ENCODE measurements at regions not wholly inside any gene's neighbourhood (a gene's known extent, or its start where the extent isn't known, plus 50 kb on each side); places are given as distances from the start of the nearest gene placed in this dataset.

DNA sequence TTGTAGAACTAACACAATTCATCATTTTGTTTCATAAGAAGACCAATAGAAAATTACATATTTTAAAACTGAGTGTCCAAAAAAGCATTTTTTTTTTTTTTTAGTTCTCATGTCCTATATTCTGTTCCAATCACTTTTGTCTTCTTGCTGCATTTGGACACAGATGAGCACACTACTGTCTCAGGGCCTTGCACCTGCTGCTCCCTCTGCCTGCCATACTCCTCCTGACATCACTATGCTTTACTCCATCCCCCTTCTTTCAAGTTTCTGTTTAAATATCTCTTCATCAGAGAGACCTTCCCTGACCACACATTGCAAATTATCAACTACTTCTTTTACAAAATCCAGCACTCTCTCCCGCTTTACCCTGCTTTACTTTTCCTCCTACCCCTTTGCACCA lies 230.7 kb upstream of the GK2 start:
- TF ChIP-seq, protein P1, sequence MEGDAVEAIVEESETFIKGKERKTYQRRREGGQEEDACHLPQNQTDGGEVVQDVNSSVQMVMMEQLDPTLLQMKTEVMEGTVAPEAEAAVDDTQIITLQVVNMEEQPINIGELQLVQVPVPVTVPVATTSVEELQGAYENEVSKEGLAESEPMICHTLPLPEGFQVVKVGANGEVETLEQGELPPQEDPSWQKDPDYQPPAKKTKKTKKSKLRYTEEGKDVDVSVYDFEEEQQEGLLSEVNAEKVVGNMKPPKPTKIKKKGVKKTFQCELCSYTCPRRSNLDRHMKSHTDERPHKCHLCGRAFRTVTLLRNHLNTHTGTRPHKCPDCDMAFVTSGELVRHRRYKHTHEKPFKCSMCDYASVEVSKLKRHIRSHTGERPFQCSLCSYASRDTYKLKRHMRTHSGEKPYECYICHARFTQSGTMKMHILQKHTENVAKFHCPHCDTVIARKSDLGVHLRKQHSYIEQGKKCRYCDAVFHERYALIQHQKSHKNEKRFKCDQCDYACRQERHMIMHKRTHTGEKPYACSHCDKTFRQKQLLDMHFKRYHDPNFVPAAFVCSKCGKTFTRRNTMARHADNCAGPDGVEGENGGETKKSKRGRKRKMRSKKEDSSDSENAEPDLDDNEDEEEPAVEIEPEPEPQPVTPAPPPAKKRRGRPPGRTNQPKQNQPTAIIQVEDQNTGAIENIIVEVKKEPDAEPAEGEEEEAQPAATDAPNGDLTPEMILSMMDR (IDR thresholded peaks at IDR 0.05; ENCODE audit: borderline replicate concordance, control extremely low read depth, extremely low read depth, insufficient read depth, missing control alignments) = no peak
- in situ Hi-C loops (cut with MboI; ENCODE audit: low sequenced_read_pairs, unreplicated experiment) = no loop called here
- no peak for DNase-seq (ENCODE audit: low spot score)

DNA sequence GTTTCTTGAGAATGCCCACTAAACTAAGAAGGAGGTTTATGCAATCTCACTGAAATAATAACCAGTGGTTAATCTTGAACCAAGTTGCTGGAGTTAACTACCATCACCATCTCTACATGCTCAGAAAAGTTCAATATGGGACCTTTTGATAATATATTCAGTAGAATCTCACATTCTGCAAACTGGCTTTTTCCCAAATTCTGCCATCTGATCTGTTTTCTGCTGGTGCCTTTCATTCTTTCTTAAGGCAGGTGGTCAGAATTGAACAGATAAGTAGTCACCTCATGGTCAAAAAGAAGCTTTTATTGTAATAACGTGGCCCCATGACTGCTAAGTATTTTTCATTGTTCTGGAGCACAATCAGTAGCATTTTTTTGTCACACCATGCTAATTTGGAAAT lies 229.0 kb upstream of the GK2 start:
- in situ Hi-C loops (cut with MboI; ENCODE audit: low sequenced_read_pairs, unreplicated experiment) = no loop called here
- no peak for DNase-seq (ENCODE audit: low spot score)
- TF ChIP-seq, protein P1 (IDR thresholded peaks at IDR 0.05; ENCODE audit: borderline replicate concordance, control extremely low read depth, extremely low read depth, insufficient read depth, missing control alignments) = no peak

DNA sequence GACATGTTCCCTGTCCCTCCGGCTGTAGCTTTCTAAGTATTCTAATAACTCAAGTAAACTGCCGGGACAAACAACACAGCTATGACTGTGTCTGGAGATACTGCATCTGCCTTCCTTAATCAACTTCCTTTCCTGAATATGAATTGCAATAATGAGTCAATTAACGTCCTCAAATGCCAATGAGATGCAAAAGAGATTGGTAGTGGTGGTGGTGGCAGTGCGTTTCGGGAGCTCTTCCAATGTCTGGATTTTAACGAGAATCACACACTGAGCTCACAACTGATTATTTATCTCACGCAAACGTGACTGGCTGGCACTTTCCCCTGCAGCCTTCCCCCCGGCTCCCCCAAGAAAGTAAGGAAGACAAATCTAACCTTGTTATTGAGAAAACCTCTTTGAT lies 226.1 kb upstream of the GK2 start:
- TF ChIP-seq, protein P1 (IDR thresholded peaks at IDR 0.05; ENCODE audit: borderline replicate concordance, control extremely low read depth, extremely low read depth, insufficient read depth, missing control alignments) = no peak
- DNase-seq (ENCODE audit: low spot score) = no peak
- in situ Hi-C loops (cut with MboI; ENCODE audit: low sequenced_read_pairs, unreplicated experiment) = no loop called here

DNA sequence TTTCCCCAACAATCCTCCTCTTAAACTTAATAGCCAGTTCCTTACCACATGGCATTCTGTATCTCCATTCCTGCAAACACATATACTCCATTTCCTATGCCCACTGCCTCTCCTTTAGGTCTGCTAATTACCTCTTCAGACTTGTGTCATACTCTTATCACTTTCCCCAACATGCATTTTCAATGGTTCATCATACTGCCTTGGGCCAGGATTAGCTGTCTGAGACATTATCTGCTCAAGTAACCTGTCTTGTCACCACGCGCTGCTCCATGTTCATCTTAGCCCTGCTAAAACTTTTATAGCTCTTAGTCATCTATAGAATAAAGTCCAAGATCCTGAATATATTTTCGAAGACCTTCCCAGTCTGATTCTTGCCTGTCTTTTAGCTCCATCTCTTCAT lies 224.1 kb upstream of the GK2 start:
- DNase-seq (ENCODE audit: low spot score) = no peak
- in situ Hi-C loops (cut with MboI; ENCODE audit: low sequenced_read_pairs, unreplicated experiment) = no loop called here
- TF ChIP-seq, protein P1 (IDR thresholded peaks at IDR 0.05; ENCODE audit: borderline replicate concordance, control extremely low read depth, extremely low read depth, insufficient read depth, missing control alignments) = no peak

DNA sequence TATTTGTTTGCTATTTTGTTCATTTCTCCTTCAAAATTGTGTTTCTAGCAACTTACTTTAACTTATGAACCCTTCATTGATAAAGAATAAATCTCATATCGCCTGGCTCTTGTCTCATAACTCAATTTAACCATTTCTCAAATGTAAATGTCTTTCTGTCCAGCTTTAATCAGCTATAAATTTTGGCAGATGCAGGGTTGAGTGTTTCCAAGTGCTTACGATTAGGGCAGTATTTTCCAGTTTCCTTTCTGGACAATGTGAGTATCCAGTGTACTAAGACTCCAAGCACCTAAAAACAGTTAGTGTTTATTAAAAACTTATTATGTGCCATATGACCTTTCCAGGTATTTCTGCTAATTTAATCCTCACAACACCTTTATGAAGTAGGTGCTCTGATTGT lies 218.6 kb upstream of the GK2 start:
- no peak for DNase-seq (ENCODE audit: low spot score)
- in situ Hi-C loops (cut with MboI; ENCODE audit: low sequenced_read_pairs, unreplicated experiment) = no loop called here
- TF ChIP-seq, protein P1 (IDR thresholded peaks at IDR 0.05; ENCODE audit: borderline replicate concordance, control extremely low read depth, extremely low read depth, insufficient read depth, missing control alignments) = no peak

DNA sequence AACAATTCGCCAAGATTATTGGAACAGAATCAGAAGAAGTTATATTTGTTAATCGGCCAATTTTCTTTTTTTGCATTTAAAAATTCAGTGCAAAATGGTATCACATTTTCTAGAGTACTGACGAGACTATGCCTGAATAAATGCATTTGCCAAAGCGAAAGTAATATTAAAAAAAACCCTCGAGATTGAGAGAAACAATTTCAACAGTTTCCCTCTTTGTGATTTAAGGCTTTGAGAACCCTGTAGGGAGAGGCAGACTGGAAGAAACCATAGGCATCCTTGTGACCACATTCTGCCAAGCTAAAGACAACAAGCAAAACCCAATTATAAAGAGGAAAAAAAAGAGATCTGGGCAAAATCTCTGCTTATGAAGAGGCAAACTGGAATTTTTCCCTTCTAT lies 218.1 kb upstream of the GK2 start:
- in situ Hi-C loops (cut with MboI; ENCODE audit: low sequenced_read_pairs, unreplicated experiment) = no loop called here
- DNase-seq (ENCODE audit: low spot score) = no peak
- TF ChIP-seq, protein P1 (IDR thresholded peaks at IDR 0.05; ENCODE audit: borderline replicate concordance, control extremely low read depth, extremely low read depth, insufficient read depth, missing control alignments) = no peak

DNA sequence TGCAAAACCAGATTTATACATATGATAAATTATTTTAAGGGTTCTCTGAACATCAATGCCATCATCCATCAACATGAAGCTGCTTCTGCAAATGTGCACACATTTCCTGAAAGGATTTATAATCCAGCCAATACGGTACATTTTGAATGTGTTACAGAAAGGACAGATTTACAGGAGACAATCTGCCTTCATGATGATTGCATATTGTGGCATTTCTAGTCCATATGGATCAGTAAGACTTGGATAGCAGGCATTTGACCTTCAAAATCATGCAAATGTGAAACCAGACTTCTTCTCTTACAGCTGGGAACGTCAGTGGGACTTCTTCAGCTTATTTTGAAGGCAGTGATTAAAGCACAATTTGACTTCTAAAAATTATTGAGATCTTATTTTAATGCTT lies 217.3 kb upstream of the GK2 start:
- TF ChIP-seq, protein P1 (IDR thresholded peaks at IDR 0.05; ENCODE audit: borderline replicate concordance, control extremely low read depth, extremely low read depth, insufficient read depth, missing control alignments) = no peak
- in situ Hi-C loops (cut with MboI; ENCODE audit: low sequenced_read_pairs, unreplicated experiment) = no loop called here
- DNase-seq (ENCODE audit: low spot score) = no peak
